Caco-2 (cell line): ENCODE measurements at regions not wholly inside any gene's neighbourhood (a gene's known extent, or its start where the extent isn't known, plus 50 kb on each side); places are given as distances from the start of the nearest gene placed in this dataset.

ENCODE experiments used
- BruUV-seq: library from RNA; stranded (reverse); fragments of 400-500 nt; replicated peaks from 2 replicates; lab custom pipeline; 2021; lab: Mats Ljungman, UMichigan
- CTCF ChIA-PET: fragments of 300-600 bp; sonication (Branson Sonifier 250); formaldehyde crosslinking; loops from one replicate; lab custom pipeline; 2022; ENCODE audit warnings: antibody characterized with exemption; lab: Charles Lee
- POLR2A ChIA-PET: fragments of 300-600 bp; sonication (Branson Sonifier 250); formaldehyde crosslinking; loops from one replicate; lab custom pipeline; 2022; ENCODE audit warnings: antibody characterized with exemption; lab: Charles Lee
- DNase-seq, 2 experiments: peaks; one replicate each; pipeline versions ENCODE4 v3.0.0 to v3.0.0-alpha.2; 2020 to 2022
- H3K27me3 ChIP-seq: replicated peaks from 2 replicates; pipeline ENCODE4 v1.6.0; 2011; ENCODE audit warnings: low read length; ENCODE audit not compliant: control insufficient read depth, insufficient read depth
- H3K36me3 ChIP-seq: 2 replicates; pipeline ENCODE4 v1.5.1; 2011; ENCODE audit warnings: low read length; ENCODE audit not compliant: control insufficient read depth, insufficient read depth
- H3K4me1 ChIP-seq: fragments of 250-450 bp; sonication (Bioruptor Pico); 2 replicates; pipeline ENCODE4 v1.5.1; 2020; ENCODE audit warnings: mild to moderate bottlenecking
- H3K4me3 ChIP-seq: 2 replicates; pipeline ENCODE4 v1.5.1; 2011; ENCODE audit warnings: low read depth, mild to moderate bottlenecking, control low read depth, low read length
- H3K9me3 ChIP-seq: fragments of 250-450 bp; sonication (Bioruptor Pico); 2 replicates; pipeline ENCODE4 v1.5.1; 2020; ENCODE audit warnings: mild to moderate bottlenecking, moderate library complexity
- H3K27ac Mint-ChIP-seq: one replicate; pipeline ENCODE4 v1.8.0; 2022; ENCODE audit warnings: mixed read lengths; ENCODE audit not compliant: unreplicated experiment
- H3K27me3 Mint-ChIP-seq: one replicate; pipeline ENCODE4 v1.8.0; 2022; ENCODE audit warnings: mixed read lengths; ENCODE audit not compliant: insufficient read depth, unreplicated experiment
- H3K36me3 Mint-ChIP-seq: one replicate; pipeline ENCODE4 v1.8.0; 2022; ENCODE audit warnings: mild to moderate bottlenecking, mixed read lengths; ENCODE audit not compliant: insufficient read depth, unreplicated experiment
- H3K4me1 Mint-ChIP-seq: one replicate; pipeline ENCODE4 v1.8.0; 2022; ENCODE audit warnings: low read depth, mixed read lengths; ENCODE audit not compliant: unreplicated experiment
- H3K4me3 Mint-ChIP-seq: one replicate; pipeline ENCODE4 v1.8.0; 2022; ENCODE audit warnings: mild to moderate bottlenecking, moderate library complexity, mixed read lengths; ENCODE audit not compliant: unreplicated experiment
- H3K9me3 Mint-ChIP-seq: one replicate; pipeline ENCODE4 v1.8.0; 2022; ENCODE audit warnings: mixed read lengths; ENCODE audit not compliant: unreplicated experiment
- intact Hi-C: fragments of 100-400 bp; cut with micrococcal nuclease; formaldehyde crosslinking; loops from one replicate; pipeline ENCODE4 v1.10.0; 2022; ENCODE audit not compliant: unreplicated experiment
- TF ChIP-seq, protein P1 (sequence below), 2 experiments: fragments of 200-600 bp in 1 of 2; IDR thresholded peaks; 1 replicate in 1 of 2; 2 replicates in 1 of 2; pipeline versions ENCODE4 v1.5.1 to v1.8.0; 2011 to 2022; ENCODE audit warnings: antibody characterized with exemption in 1 of 2, control low read depth in 1 of 2, inconsistent platforms in 1 of 2, low read depth in 1 of 2, low read length in 1 of 2, mild to moderate bottlenecking in 1 of 2, moderate library complexity in 1 of 2; ENCODE audit not compliant: insufficient read depth in 1 of 2, severe bottlenecking in 1 of 2, unreplicated experiment in 1 of 2

DNA sequence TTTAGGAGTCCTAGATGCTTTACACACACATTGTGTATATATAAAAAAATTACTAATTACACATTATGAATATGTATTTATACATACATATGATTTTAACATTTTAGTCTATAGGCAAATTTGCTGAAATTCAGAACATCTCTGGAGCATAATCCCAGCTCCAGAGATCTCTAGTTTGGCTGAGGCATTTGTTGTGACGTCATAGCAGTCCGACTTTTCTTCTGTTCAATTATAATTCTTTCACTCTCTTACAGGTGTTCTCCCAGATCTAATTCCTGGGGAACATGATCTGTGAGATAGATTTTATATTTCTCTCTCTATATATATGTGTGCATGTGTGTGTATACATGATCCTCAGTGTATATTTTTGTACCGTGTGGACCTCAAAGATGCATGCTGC, 1876.2 kb downstream of the EFNA5 start:
- ChIA-PET POLR2A (no interaction called here), CTCF (no interaction called here)
- no peak overlapping the region for H3K4me3 ChIP-seq
- H3K4me1 Mint-ChIP-seq = no peaks in the 10 kb centered on the region
- TF ChIP-seq, protein P1, sequence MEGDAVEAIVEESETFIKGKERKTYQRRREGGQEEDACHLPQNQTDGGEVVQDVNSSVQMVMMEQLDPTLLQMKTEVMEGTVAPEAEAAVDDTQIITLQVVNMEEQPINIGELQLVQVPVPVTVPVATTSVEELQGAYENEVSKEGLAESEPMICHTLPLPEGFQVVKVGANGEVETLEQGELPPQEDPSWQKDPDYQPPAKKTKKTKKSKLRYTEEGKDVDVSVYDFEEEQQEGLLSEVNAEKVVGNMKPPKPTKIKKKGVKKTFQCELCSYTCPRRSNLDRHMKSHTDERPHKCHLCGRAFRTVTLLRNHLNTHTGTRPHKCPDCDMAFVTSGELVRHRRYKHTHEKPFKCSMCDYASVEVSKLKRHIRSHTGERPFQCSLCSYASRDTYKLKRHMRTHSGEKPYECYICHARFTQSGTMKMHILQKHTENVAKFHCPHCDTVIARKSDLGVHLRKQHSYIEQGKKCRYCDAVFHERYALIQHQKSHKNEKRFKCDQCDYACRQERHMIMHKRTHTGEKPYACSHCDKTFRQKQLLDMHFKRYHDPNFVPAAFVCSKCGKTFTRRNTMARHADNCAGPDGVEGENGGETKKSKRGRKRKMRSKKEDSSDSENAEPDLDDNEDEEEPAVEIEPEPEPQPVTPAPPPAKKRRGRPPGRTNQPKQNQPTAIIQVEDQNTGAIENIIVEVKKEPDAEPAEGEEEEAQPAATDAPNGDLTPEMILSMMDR (IDR thresholded peaks at IDR 0.05; ENCODE audit: insufficient read depth in 1 of 2, low read depth in 1 of 2, low read length in 1 of 2, severe bottlenecking in 1 of 2, unreplicated experiment in 1 of 2) = no peak
- intact Hi-C loops = no loop called here
- no peaks in the 10 kb centered on the region for H3K9me3 Mint-ChIP-seq
- no peaks in the 10 kb centered on the region for H3K9me3 ChIP-seq
- H3K36me3 ChIP-seq = no peaks in the 10 kb centered on the region
- peaks cover 6% of the 10 kb centered on the region for H3K27me3 Mint-ChIP-seq
- no TSS peak for BruUV-seq
- no peak overlapping the region for H3K27ac Mint-ChIP-seq
- no peak for DNase-seq
- no peaks in the 10 kb centered on the region for H3K36me3 Mint-ChIP-seq
- H3K4me3 Mint-ChIP-seq = no peak overlapping the region
- no peaks in the 10 kb centered on the region for H3K27me3 ChIP-seq
- H3K4me1 ChIP-seq = no peaks in the 10 kb centered on the region

DNA sequence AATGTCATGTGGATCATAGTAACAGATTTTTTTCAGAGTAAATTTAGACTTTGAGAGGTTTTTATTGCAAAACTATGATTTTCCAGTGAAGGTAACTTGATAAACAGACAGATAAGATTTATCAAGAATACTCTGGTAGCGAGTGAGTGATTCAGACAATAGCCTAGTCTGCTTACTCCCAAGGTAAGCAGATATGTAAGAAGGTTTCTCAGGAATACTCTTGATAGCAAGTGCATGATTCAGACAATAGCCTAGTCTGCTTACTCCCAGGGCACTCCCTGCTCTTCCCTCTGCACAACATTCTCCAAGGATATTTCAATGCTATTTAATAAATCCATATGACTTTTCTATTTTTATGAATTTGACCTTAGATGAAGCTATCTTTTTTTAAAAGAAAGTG, 1881.5 kb downstream of the EFNA5 start:
- Histone ChIP-seq H3K9me3 (no peaks in the 10 kb centered on the region), H3K36me3 (no peaks in the 10 kb centered on the region), H3K27me3 (no peaks in the 10 kb centered on the region), H3K4me1 (no peaks in the 10 kb centered on the region), H3K4me3 (no peak overlapping the region)
- CTCF ChIA-PET = no interaction called here
- no peaks in the 10 kb centered on the region for H3K9me3 Mint-ChIP-seq
- no peaks in the 10 kb centered on the region for H3K4me1 Mint-ChIP-seq
- TF ChIP-seq, protein P1 (IDR thresholded peaks at IDR 0.05; ENCODE audit: insufficient read depth in 1 of 2, low read depth in 1 of 2, low read length in 1 of 2, severe bottlenecking in 1 of 2, unreplicated experiment in 1 of 2) = no peak
- no peak overlapping the region for H3K4me3 Mint-ChIP-seq
- DNase-seq = no peak
- H3K27ac Mint-ChIP-seq = no peak overlapping the region
- BruUV-seq = no TSS peak
- POLR2A ChIA-PET = no interaction called here
- no peaks in the 10 kb centered on the region for H3K36me3 Mint-ChIP-seq
- intact Hi-C loops = no loop called here
- H3K27me3 Mint-ChIP-seq = no peaks in the 10 kb centered on the region

DNA sequence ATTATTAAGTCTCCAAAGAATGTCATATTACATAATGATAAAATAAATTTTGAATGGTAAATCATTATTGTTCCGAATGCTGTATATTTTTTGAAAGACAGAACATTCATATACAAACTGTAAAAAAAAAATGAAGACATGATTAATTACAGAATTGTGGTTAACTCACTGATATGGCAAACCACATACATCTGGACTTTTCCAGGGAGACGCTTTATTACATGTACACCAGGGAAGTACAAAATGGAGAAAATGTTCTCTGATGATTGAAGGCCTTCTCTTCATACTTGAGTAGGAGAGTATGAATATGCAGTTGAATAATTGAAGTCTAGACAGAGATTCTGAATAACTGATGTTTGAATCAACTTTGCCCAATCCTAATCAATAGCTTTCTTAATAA, 1886.9 kb downstream of the EFNA5 start:
- no peaks in the 10 kb centered on the region for H3K9me3 Mint-ChIP-seq
- no peaks in the 10 kb centered on the region for H3K36me3 Mint-ChIP-seq
- ChIA-PET POLR2A (no interaction called here), CTCF (no interaction called here)
- Histone ChIP-seq H3K4me3 (no peak overlapping the region), H3K27me3 (no peaks in the 10 kb centered on the region), H3K9me3 (no peaks in the 10 kb centered on the region), H3K36me3 (no peaks in the 10 kb centered on the region), H3K4me1 (no peaks in the 10 kb centered on the region)
- TF ChIP-seq, protein P1 (IDR thresholded peaks at IDR 0.05; ENCODE audit: insufficient read depth in 1 of 2, low read depth in 1 of 2, low read length in 1 of 2, severe bottlenecking in 1 of 2, unreplicated experiment in 1 of 2) = no peak
- no peak overlapping the region for H3K27ac Mint-ChIP-seq
- no peaks in the 10 kb centered on the region for H3K27me3 Mint-ChIP-seq
- no peak overlapping the region for H3K4me3 Mint-ChIP-seq
- DNase-seq = no peak
- intact Hi-C loops = no loop called here
- no TSS peak for BruUV-seq
- no peaks in the 10 kb centered on the region for H3K4me1 Mint-ChIP-seq
